ENCODE measurements at regions not wholly inside any gene's neighbourhood (a gene's known extent, or its start where the extent isn't known, plus 50 kb on each side); places are given as distances from the start of the nearest gene placed in this dataset.

GRCh38 chr13:84931264-84931663, 868.0 kb downstream of the SLITRK6 start:
- DNase-seq = no peak

GRCh38 chr13:84927442-84928169, 871.6 kb downstream of the SLITRK6 start:
- DNase-seq = no peak

- no peak for DNase-seq
These were observed 873.8 kb downstream of the SLITRK6 start for GRCh38 chr13:84925443-84925842.

GRCh38 chr13:84923831-84924230, 875.4 kb downstream of the SLITRK6 start:
- DNase-seq = no peak

GRCh38 chr13:84917252-84917878, 881.9 kb downstream of the SLITRK6 start:
- peak; percentile 7 for DNase-seq

GRCh38 chr13:84912720-84913119, 886.5 kb downstream of the SLITRK6 start:
- DNase-seq = no peak

- DNase-seq = no peak
These were observed 888.8 kb downstream of the SLITRK6 start for GRCh38 chr13:84910423-84910822.

- no peak for DNase-seq
These were observed 895.8 kb downstream of the SLITRK6 start for GRCh38 chr13:84903391-84903790.

GRCh38 chr13:84902243-84902642, 897.0 kb downstream of the SLITRK6 start:
- no peak for DNase-seq

- peak; percentile 25 for DNase-seq
These were observed 903.1 kb downstream of the SLITRK6 start for GRCh38 chr13:84896128-84896527.

GRCh38 chr13:84894749-84895148, 904.5 kb downstream of the SLITRK6 start:
- DNase-seq = no peak

GRCh38 chr13:84885868-84886267, 913.4 kb downstream of the SLITRK6 start:
- no peak for DNase-seq

GRCh38 chr13:84873951-84874350, 925.3 kb downstream of the SLITRK6 start:
- no peak for DNase-seq

- no peak for DNase-seq
These were observed 929.0 kb downstream of the SLITRK6 start for GRCh38 chr13:84870190-84870589.

GRCh38 chr13:84867246-84867645, 932.0 kb downstream of the SLITRK6 start:
- no peak for DNase-seq

GRCh38 chr13:84865783-84866221, 933.4 kb downstream of the SLITRK6 start:
- DNase-seq = no peak

- no peak for DNase-seq
These were observed 934.9 kb downstream of the SLITRK6 start for GRCh38 chr13:84864341-84864740.

- no peak for DNase-seq
These were observed 952.1 kb downstream of the SLITRK6 start for GRCh38 chr13:84847107-84847506.

- DNase-seq = no peak
These were observed 953.2 kb downstream of the SLITRK6 start for GRCh38 chr13:84845907-84846619.

GRCh38 chr13:84844473-84844872, 954.7 kb downstream of the SLITRK6 start:
- no peak for DNase-seq

GRCh38 chr13:84843368-84843767, 955.9 kb downstream of the SLITRK6 start:
- no peak for DNase-seq

- DNase-seq = no peak
These were observed 951.9 kb upstream of the SLITRK1 start for GRCh38 chr13:84834201-84834600.

GRCh38 chr13:84831666-84832657, 949.7 kb upstream of the SLITRK1 start:
- DNase-seq = no peak
